ENCODE measurements at regions not wholly inside any gene's neighbourhood (a gene's known extent, or its start where the extent isn't known, plus 50 kb on each side); places are given as distances from the start of the nearest gene placed in this dataset.
"Not testable (repeated sequence)": the region's sequence is repeated elsewhere in the genome, so short reads cannot be mapped to it uniquely, and the experiment has no call there.

DNA sequence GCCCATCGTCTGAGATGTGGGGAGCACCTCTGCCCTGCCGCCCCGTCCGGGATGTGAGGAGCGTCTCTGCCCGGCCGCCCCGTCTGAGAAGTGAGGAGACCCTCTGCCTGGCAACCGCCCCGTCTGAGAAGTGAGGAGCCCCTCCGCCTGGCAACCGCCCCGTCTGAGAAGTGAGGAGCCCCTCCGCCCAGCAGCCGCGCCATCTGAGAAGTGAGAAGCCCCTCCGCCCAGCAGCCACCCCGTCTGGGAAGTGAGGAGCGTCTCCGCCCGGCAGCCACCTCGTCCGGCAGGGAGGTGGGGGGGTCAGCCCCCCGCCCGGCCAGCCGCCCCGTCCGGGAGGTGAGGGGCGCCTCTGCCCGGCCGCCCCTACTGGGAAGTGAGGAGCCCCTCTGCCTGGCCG, 267.2 kb downstream of the MEF2C start:
- DNase-seq (ENCODE audit: low spot score) = not testable (repeated sequence)

DNA sequence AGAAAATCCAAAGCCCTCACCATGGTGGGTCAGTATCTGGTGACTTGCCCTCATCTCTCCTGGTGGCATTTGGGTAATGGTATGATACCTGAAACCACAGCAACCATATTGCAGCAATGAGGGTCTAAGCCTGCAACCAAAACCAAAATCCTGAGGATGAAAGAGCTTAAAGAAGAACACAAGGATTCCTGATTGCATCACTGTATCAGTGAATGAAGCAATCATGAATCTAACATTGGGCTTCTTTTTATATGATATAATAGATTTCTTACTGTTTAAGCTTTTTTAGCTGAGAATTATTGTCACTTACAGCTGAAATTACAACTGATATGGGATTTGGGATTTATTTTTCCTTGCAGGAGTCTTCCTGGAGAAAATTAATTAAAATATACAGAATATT, 269.9 kb downstream of the MEF2C start:
- DNase-seq (ENCODE audit: low spot score) = no peak

DNA sequence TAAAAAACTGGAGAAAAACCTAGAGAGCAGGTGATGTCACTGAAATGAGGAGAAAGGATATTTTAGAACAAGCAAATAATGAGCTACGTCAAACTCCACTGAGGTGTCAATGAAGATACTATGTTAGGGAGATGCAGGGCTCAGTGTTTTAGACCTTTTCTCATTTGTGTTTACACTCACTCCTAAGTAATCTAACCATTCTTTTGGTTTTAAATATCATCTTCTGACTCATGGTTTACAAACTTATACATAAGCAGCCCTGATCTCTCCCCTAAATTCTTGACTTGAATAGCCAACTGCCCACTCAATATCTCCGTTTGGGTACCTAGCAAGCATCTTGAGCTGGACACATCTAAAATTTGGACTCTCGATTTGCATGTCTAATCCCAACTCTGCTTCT, 272.4 kb downstream of the MEF2C start:
- DNase-seq (ENCODE audit: low spot score) = no peak

DNA sequence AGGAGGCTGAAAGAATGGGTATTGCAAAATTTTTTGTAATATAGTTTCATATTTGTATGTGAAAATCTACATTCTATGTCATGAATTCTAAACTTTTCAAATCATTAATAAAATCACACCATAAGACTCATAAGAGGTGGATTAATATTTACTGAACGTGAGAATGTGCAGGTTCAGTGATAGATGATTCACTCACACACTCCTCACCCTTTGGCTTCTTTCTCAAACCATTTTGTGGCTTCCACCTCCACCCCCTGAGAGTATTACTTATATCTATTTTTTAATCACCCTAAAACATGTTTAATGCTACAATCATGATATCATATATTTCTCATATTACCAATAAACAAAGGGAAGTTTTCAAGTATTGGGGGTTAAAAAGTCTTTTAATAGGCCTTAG, 275.5 kb downstream of the MEF2C start:
- DNase-seq (ENCODE audit: low spot score) = no peak

DNA sequence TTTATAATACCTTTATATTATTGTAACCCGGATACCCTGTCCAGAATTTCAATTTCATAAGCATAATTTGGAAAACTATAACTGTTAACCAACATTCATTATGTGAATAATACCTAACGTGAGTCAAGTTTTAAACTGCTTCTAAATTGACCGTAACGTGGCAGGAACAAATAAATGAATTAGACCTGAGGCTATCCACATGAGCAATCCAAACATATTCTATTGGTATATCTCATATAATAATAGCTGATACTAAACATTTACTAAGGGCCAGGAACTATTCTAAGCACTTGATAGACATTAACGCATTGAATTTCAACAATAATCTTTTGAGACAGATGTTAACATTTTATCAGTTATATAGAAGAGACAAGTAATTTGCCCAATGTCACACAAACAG, 276.4 kb downstream of the MEF2C start:
- DNase-seq (ENCODE audit: low spot score) = no peak

DNA sequence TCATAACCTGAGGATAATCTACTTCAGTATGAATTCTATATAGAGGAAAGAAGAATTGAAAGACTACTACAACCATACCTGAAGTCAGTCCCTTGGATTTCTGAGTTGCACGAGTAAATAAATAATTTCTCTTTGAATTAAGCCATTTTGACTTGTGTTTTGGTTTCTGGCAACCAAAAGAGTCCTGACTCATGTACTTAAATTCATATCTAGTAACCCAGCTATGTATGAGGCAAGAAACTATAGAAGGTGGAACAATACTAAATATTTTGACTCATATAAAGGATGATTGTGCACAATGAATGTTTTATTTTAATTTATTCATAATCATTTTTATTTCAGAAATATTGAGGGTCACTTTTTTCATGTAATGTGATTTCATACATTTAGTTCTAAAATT, 276.8 kb downstream of the MEF2C start:
- DNase-seq (ENCODE audit: low spot score) = no peak

DNA sequence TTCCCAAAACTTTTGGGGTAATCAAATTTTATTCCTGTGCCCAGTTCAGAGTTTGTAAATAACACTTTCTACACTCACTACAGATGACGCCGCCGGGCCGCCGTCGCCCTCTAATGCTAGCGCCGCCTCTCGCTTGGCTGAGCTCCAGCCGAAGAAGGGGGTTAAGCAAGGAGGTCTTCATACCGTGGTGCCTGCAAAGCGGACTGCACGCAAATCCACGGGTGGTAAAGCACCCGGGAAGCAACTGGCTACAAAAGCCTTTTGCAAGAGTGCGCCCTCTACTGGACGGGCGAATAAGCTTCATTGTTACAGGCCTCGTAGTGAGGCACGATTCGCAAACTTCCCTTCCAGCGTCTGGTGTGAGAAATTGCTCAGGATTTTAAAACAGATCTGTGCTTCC, 280.4 kb downstream of the MEF2C start:
- DNase-seq (ENCODE audit: low spot score) = peak; percentile 27

DNA sequence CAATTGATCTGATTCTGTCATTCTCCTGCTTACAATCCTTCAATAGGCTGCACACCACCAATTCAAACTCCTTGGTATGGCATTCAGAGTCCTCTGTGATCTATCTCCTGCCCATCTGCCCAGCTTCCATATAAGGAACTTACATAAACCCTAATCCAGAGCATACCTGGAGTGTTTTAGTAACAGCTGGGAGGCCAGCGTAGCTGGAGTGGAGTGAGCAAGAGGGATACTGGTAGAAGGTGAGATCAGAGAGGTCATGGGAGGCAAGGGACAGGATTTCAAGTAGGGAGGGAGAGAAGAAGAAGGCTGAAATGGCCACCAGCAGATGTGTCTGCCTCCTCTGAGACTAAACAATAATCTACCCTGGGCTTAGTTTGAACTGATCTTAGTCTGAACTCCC, 288.5 kb downstream of the MEF2C start:
- DNase-seq (ENCODE audit: low spot score) = no peak

DNA sequence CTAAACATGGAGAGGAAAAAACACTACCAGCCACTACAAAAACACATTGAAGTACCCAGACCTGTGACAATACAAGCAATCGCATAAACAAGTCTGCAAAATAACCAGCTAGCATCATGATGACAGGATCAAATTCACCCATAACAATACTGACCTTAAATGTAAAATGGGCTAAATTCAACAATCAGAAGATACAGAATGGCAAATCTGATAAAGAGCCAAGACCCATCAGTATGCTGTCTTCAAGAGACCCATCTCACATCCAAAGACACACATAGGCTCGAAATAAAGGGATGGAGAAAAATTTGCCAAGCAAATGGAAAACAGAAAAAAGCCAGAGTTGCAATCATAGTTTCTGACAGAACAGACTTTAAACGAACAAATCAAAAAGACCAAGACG, 294.4 kb downstream of the MEF2C start:
- DNase-seq (ENCODE audit: low spot score) = no peak

DNA sequence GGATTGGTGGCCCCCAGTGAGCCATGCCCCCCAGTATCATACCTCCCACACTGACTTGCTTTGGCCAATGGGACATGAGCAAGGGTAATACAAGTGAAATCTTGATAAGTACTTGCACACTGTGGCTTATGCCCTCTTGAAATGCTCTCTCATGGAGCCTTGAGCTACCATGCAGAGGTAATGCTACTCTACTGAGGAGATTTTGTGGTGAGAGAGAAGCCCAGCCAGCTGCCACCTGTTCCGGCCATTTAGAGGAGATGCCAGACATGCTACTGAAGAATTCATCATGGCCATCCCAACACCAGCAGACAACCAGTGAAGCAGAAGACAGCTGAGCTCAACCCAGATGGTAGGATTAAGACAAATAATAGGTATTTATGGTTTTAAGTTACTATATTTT, 299.5 kb downstream of the MEF2C start:
- DNase-seq (ENCODE audit: low spot score) = no peak

DNA sequence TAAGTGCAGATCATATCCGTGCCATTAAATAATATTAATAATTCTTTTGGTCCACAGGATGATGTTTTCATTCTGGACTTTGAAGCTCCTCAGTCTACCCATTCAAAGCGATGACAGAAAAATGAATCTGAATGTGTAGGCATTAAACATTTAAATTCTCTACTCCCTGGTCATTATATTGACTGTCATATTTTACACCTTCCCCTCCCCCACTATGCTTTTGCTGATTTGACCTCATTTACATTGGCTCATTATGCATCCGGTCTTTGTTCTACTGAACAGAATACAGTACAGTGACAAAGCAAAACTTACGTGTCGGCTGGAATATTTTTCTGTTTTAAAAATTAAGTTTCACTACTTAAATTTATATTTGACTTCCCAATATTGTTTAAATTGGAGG, 289.7 kb upstream of the TMEM161B start:
- no peak for DNase-seq (ENCODE audit: low spot score)

DNA sequence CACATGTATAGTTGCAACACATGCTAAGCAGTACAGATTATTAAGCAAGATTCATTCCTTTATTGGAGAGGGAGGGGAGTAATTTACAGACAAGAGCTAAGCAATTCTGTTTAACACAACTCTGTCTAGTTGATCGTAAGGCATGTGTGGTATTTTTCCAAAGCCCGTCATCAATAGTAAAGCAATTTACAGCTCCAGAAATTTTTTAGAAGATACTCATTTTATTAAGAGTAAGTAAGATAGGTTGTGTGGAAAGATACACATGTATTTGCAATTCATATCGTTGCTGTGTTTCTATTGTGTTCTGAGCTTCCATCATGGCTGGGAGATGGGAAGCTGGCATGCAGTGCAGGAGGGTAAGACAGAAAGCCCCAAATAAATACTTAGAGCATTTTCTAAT, 289.2 kb upstream of the TMEM161B start:
- no peak for DNase-seq (ENCODE audit: low spot score)

DNA sequence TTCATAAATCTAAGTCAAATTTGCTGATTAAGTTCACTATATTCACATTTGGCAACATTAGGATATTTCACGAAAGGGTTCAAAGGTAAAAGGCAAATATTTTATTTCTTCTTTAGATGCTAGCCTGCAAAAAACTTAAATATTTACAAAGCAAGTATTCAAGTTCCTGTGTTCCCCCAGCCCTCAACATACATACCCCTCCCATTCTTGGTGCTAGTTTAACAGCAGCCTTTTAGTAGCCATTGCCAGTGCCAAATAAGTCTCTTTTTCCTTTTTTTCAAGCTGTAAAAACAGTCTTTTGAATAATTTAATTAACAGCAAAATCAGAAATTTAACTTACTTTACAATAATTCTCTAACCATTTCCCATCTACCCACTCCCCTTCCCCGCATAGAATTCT, 288.5 kb upstream of the TMEM161B start:
- no peak for DNase-seq (ENCODE audit: low spot score)

DNA sequence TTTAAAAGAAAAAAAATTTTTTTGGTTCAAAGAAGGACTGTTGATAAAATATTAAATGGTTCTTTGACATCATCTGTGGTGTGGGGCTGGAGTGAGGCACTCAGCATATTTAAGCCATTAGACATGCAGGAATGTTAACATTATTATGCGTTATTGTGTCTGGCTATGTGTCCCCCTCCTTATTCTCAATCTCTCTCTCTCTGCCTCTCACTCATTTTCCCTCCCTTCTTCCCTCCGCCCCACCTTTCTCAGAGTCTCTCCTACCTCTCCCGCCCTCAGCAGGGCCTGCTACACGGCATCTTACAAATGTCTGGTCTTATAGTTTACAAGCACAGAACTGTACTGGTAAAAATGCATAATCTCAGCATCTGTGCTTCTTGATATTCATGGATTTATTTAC, 287.8 kb upstream of the TMEM161B start:
- no peak for DNase-seq (ENCODE audit: low spot score)

DNA sequence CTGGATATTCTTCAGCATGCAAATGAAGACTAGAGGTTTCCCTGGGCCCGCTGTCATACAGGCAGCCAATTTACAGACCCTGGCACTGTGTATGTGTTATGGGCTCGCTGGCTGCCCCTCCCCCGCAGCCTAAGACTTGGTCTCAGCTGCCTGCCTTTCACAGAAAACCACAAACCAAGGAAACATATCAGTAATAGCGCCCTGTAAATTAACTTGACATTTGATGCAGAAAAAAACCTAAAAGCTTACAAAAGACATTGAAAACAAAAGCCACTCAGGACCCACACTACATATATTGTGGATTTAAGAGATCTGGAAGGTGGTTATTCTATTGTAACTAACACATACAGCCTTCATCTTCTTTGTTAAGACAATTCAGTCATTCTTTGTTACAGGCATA, 287.0 kb upstream of the TMEM161B start:
- no peak for DNase-seq (ENCODE audit: low spot score)

DNA sequence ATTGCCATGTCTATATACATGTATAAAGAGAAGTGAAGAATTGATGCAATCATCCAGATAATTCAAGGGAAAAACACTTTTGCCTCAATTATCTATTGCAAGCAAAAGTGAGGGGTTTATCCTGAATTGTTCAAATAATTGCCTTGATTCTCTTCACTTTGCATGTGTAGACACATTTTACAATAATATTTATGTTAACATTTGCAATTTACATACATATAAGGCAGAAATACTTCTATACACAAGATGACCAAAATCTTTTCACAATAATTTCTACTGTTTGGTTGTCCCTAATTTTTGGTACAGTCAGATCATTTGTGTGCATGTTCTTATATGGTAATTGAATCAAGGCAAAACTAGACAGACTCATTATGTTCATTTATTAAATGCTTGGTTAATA, 285.3 kb upstream of the TMEM161B start:
- no peak for DNase-seq (ENCODE audit: low spot score)

DNA sequence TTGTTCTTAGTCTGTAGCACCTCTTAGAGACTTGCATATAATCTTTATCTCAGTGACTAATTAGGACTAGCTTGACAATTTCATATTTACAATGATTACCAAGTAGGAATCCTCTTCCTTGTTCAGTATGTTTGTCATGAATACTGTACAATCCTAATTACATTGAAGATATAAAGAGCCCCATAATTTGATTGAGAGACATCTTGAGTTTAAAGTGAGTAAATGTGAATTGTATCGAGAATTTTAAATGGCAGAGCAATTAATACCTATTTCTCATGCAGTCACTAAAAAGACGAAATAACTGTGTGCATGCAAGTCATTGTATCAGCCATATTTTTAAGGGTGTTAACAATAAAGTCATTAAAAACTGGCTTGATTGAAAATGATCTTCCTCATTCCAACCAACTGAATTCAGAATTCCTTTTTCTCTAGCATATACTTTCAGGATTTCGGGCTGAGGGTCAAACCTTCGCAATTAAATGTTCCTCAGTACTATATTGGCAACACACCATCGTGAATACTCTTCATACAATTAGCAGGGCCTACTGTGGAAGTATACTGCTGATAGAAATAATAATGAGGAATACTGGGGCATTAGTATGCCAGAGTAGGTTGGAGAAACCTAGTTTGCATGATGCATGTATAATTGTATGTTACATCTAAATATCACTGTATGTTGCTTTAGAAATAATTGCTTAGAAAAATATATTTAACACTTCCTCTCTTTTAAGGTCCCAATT, 284.7 kb upstream of the TMEM161B start:
- no peak for DNase-seq (ENCODE audit: low spot score)

DNA sequence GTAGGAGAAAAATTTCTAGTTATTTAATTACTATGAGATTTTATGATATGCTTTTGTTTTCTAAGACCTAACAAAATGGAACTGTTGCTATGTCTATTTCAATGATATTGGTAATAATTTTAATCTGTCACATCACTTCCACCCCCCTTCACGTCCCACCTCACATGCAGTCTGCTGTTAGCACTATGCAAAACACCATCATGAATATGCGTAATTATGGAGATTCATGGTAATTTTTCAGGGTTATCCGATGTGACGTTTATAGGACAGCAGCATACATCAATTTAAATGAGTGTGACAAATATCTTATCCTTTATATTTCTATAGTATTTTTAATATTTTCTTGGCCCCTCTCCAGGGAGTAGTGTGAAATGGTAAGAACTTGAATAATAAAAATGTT, 283.8 kb upstream of the TMEM161B start:
- no peak for DNase-seq (ENCODE audit: low spot score)

DNA sequence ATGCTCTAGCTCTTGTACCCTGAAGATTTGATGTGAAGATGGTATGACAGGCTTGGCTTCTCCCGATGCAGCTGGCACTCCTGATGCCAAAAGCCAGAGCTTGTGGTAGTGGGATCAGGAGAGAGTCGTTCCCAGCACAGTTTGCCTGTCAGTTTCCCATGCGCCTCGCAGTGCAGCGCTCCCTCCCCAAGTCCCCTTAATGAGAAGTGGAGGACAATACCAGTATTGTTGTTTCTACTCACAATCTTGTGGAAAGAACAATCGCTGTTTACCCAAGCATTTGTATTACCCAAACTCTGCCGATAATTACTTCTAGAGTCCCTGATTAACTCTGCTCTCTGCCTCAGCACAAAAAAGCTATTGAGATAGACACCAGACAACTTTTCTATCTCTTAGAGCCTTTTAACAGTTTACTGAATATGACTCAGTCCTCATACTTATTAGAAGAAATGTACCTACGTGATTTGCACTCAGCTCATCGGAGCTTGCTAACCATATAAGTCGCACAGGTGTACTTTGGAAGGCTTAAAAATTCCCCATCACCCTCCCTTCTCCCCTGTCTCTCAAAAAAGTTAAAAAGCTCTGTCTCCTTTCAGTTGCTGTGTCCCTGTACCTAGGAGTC, 283.2 kb upstream of the TMEM161B start:
- DNase-seq (ENCODE audit: low spot score) = no peak

DNA sequence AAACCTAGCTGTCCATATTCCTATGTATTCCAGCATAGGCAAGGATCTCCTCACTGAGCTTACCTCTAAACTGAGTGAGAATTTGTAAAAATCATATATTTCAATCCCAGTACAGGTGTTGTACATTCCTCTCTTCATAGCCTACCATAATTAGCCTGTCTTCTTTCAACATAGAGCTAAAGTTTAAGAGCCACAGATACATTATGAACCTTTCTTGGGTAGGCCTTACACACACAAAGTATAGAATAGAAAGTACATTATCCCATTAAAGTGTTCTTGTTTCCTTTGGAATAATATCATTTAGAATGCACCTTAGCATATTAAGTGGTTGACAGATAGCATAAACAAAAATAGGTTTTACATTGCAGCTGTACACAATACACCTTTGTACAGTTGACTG, 282.1 kb upstream of the TMEM161B start:
- no peak for DNase-seq (ENCODE audit: low spot score)

DNA sequence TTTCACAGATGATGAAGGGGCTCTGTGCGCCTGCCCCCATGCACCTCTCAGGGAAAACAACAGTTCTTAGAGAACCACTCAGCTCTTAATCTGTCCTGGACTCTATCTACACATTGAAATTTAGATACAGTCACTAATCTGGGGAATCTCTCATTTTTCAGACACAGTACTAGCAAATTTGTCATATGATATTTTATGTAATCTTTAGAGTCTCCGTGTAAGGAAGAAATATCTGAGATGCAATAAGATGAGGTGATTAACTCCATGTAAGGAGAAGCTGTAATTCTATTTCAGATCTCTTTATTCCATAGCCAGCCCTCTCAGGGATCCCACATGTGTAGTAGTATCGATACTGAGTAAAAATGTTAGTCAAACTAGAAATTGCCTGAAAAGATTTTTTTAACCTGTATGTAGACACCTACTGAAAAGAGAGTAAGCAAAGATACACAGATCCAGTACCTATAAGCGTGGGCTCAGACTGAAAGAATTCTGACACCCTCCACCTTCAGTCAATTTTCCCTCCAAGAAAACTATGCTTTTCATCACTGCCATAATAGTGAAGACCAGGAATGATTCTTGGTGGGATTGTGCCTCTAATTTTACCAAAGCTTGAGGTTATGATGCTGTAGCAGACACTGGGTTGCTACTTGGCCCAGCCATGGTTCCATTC, 279.6 kb upstream of the TMEM161B start:
- no peak for DNase-seq (ENCODE audit: low spot score)

DNA sequence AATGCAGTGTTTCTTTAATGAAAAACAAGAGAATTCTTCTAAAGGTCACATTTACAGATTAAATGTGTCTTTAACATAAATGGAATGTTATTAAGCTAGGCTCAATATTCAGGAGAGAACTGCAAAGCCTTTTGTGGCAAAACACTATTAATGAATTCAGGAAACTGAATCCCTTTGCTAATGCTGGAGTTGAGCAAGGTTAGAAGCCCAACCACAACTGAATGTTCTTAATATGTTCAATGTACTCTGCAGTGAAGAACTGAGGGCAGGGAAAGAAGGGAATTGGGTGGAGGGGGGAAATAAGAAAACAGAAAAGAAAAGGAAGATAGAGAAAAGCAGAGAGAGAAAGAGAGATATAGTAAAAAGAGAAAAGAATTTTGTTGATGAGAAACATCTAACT, 276.7 kb upstream of the TMEM161B start:
- no peak for DNase-seq (ENCODE audit: low spot score)

DNA sequence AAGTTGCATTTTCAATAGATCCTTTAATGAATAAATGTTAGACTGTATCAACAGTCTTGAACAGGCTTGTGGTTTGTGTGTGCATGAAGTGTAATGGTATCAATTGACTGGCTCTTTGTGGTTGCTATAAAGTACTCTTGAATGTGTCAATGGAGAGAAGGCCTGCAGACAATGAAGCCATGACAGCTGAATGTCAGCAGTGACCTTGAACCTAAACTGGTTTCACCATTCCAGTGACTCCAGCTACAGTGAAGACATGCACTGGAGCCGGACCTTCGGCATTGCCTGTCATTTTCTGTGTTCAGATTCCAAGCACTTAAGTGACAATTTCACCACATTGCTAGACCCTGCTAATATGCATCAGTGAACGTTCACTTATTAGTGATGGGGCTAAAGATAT, 276.0 kb upstream of the TMEM161B start:
- no peak for DNase-seq (ENCODE audit: low spot score)
